DND-41 (cell line): ENCODE measurements at regions not wholly inside any gene's neighbourhood (a gene's known extent, or its start where the extent isn't known, plus 50 kb on each side); places are given as distances from the start of the nearest gene placed in this dataset.

Source experiments
- ATAC-seq: fragments of 200-7000 bp; cut with Tn5 transposase; 3 replicates; pipeline ENCODE4 v1.9.1; 2021; ENCODE audit warnings: low read depth; ENCODE audit not compliant: insufficient read depth
- DNase-seq: peaks from one replicate; pipeline ENCODE4 v3.0.0-alpha.2; 2020
- H2AFZ ChIP-seq: 2 replicates; pipeline ENCODE4 v1.6.0; 2012; ENCODE audit warnings: low read depth, low read length
- H3K27ac ChIP-seq: 2 replicates; pipeline ENCODE4 v1.5.1; 2012; ENCODE audit warnings: low read length, inconsistent platforms
- H3K27me3 ChIP-seq: fragments of 200-600 bp; sonication (generic); 2 replicates; pipeline ENCODE4 v1.6.0; 2012; ENCODE audit warnings: low read length, mild to moderate bottlenecking, inconsistent platforms; ENCODE audit not compliant: insufficient read depth, poor library complexity
- H3K36me3 ChIP-seq: 2 replicates; pipeline ENCODE4 v1.5.1; 2012; ENCODE audit warnings: low read length, inconsistent platforms; ENCODE audit not compliant: insufficient read depth
- H3K4me1 ChIP-seq: 2 replicates; pipeline ENCODE4 v1.5.1; 2012; ENCODE audit warnings: mild to moderate bottlenecking, low read length; ENCODE audit not compliant: insufficient read depth
- H3K4me2 ChIP-seq: 2 replicates; pipeline ENCODE4 v1.6.0; 2012; ENCODE audit warnings: mild to moderate bottlenecking, moderate library complexity, low read length, inconsistent platforms; ENCODE audit not compliant: insufficient read depth
- H3K4me3 ChIP-seq, 2 experiments: fragments of 200-600 bp in 1 of 2; shearing (Covaris generic) in 1 of 2; 2 replicates each; pipeline ENCODE4 v1.5.1; 2012 to 2016; ENCODE audit warnings: inconsistent platforms in 2 of 2, low read length in 2 of 2, mild to moderate bottlenecking in 2 of 2, low read depth in 1 of 2, moderate library complexity in 1 of 2
- H3K79me2 ChIP-seq: 2 replicates; pipeline ENCODE4 v1.6.0; 2012; ENCODE audit warnings: low read length, inconsistent platforms; ENCODE audit not compliant: insufficient read depth
- H3K9ac ChIP-seq: 2 replicates; pipeline ENCODE4 v1.6.0; 2012; ENCODE audit warnings: low read depth, mild to moderate bottlenecking, inconsistent platforms, low read length, moderate library complexity
- H3K9me3 ChIP-seq: 2 replicates; pipeline ENCODE4 v1.5.1; 2012; ENCODE audit warnings: low read length, moderate library complexity, mild to moderate bottlenecking, inconsistent platforms; ENCODE audit not compliant: insufficient read depth, severe bottlenecking
- H4K20me1 ChIP-seq: 2 replicates; pipeline ENCODE4 v1.6.0; 2012; ENCODE audit warnings: low read length; ENCODE audit not compliant: insufficient read depth
- EZH2 ChIP-seq: IDR thresholded peaks from 3 replicates; pipeline ENCODE4 v1.6.1; 2012; ENCODE audit warnings: borderline replicate concordance, low read depth, mild to moderate bottlenecking, moderate library complexity, low read length, inconsistent platforms; ENCODE audit not compliant: severe bottlenecking
- TF ChIP-seq, protein P1 (sequence below): IDR thresholded peaks from 2 replicates; pipeline ENCODE4 v1.5.1; 2012; ENCODE audit warnings: borderline replicate concordance, low read length, moderate library complexity, mild to moderate bottlenecking; ENCODE audit not compliant: poor library complexity, severe bottlenecking; ENCODE audit errors: extremely low read depth

DNA sequence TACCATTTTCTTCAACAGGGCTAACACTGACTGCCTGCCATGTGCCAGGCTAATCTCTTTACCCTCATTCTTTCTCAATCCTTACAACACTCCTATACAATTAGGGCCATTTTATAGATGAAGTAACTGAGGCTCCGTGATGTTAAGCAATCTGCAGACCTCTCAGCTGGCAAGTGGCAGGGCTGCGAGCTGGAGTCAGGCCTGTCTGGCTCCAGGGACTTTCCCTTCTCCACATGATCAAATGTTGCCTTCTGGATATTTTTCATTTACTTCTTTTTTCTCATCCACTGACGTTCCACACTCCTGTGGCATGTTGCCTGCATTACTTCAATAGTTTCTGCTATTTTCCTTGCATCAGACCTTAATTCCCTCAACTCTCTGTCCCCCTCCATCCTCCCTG is 55.2 kb upstream of the TAGAP start:
- H3K4me1 ChIP-seq: peaks cover 13% of the 10 kb centered on the region
- no peaks in the 10 kb centered on the region for H3K36me3 ChIP-seq
- no peak for DNase-seq
- H3K4me2 ChIP-seq: no peak overlapping the region
- H4K20me1 ChIP-seq: no peaks in the 10 kb centered on the region
- no peak for ATAC-seq
- no peak overlapping the region for H2AFZ ChIP-seq
- no peak overlapping the region for H3K4me3 ChIP-seq
- no peak for TF ChIP-seq EZH2
- TF ChIP-seq, protein P1, sequence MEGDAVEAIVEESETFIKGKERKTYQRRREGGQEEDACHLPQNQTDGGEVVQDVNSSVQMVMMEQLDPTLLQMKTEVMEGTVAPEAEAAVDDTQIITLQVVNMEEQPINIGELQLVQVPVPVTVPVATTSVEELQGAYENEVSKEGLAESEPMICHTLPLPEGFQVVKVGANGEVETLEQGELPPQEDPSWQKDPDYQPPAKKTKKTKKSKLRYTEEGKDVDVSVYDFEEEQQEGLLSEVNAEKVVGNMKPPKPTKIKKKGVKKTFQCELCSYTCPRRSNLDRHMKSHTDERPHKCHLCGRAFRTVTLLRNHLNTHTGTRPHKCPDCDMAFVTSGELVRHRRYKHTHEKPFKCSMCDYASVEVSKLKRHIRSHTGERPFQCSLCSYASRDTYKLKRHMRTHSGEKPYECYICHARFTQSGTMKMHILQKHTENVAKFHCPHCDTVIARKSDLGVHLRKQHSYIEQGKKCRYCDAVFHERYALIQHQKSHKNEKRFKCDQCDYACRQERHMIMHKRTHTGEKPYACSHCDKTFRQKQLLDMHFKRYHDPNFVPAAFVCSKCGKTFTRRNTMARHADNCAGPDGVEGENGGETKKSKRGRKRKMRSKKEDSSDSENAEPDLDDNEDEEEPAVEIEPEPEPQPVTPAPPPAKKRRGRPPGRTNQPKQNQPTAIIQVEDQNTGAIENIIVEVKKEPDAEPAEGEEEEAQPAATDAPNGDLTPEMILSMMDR: no peak
- H3K9me3 ChIP-seq: no peaks in the 10 kb centered on the region
- no peaks in the 10 kb centered on the region for H3K27me3 ChIP-seq
- no peak overlapping the region for H3K9ac ChIP-seq
- no peak overlapping the region for H3K27ac ChIP-seq
- no peaks in the 10 kb centered on the region for H3K79me2 ChIP-seq

DNA sequence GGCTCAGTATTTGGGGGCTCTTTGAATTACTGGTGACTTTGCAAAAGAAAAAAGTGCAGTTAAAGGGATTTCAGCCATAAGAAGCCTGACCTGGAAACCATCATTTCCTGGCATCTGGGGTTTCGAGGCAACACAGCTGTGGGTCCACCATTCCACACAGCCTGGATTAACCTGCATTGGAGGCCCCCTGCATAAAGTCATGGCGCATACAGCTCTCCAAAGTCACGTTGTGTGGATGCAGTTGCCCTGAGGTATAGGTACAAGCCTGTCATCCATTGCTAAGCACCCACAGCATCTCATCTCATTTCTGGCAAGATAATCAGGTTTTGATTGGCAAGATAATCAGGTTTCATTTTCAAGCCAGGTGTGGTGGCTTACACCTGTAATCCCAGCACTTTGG is 54.5 kb upstream of the TAGAP start:
- no peak overlapping the region for H3K4me3 ChIP-seq
- no peaks in the 10 kb centered on the region for H3K36me3 ChIP-seq
- H3K27ac ChIP-seq: no peak overlapping the region
- H3K9ac ChIP-seq: no peak overlapping the region
- H3K9me3 ChIP-seq: no peaks in the 10 kb centered on the region
- no peaks in the 10 kb centered on the region for H3K27me3 ChIP-seq
- no peak for ATAC-seq
- no peaks in the 10 kb centered on the region for H4K20me1 ChIP-seq
- no peak for TF ChIP-seq EZH2
- TF ChIP-seq, protein P1: no peak
- H3K4me2 ChIP-seq: no peak overlapping the region
- peaks cover 12% of the 10 kb centered on the region for H3K4me1 ChIP-seq
- no peak overlapping the region for H2AFZ ChIP-seq
- no peaks in the 10 kb centered on the region for H3K79me2 ChIP-seq
- peak; percentile 6 for DNase-seq

DNA sequence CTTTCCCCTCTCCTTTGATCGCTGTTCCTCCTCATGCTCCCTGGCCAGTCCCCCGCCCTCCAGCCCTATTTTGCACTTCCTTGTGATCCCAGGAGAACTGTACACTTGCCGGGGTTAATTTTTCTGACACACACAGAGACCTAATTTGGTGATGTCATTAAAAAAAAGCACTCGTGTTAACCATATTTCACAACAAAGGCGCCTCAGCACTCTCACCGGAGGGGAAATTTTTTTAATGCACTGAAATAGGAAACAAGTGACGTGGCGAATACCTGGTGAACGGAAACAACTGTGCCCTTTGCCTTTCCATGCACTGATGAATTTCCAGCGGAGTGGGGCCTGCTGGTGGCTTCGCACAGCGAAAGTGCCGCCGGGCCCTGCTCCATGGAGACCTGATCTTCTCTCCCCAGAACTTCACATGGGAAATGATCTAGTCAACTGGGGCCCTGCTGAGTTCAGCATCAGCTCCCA is 53.9 kb upstream of the TAGAP start:
- DNase-seq: no peak
- H3K4me2 ChIP-seq: no peak overlapping the region
- no peak for ATAC-seq
- no peaks in the 10 kb centered on the region for H3K79me2 ChIP-seq
- H3K9ac ChIP-seq: no peak overlapping the region
- no peak overlapping the region for H3K27ac ChIP-seq
- no peaks in the 10 kb centered on the region for H3K9me3 ChIP-seq
- H3K27me3 ChIP-seq: no peaks in the 10 kb centered on the region
- H3K4me1 ChIP-seq: peaks cover 6% of the 10 kb centered on the region
- no peak overlapping the region for H3K4me3 ChIP-seq
- no peaks in the 10 kb centered on the region for H4K20me1 ChIP-seq
- H3K36me3 ChIP-seq: no peaks in the 10 kb centered on the region
- TF ChIP-seq EZH2: no peak
- TF ChIP-seq, protein P1: no peak
- H2AFZ ChIP-seq: no peak overlapping the region

DNA sequence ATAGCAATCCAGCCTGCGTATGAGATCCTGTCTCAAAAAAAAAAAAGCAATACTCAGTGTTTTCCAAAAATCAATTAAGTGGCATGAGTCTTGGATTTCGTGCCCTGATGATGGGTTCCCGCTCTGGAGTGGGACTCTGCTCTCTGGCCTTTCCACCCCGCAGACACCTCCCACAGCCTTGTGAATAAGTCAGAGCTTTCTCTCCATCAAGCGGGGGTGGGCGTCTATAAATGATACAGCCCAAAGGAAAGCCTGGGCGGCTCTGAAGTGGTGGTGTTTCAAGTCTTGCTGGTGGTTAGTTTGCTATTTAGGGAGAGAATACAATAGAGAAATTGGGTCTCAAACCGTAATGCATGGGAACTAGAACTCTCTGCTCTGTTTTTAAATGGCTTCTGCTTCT is 52.5 kb upstream of the TAGAP start:
- Histone ChIP-seq H3K4me3 (no peak overlapping the region), H3K4me2 (no peak overlapping the region)
- TF ChIP-seq EZH2: no peak
- TF ChIP-seq, protein P1: no peak

More for the DNA sequence above, 52.5 kb upstream of the TAGAP start:
- H3K9me3 ChIP-seq: no peaks in the 10 kb centered on the region
- H3K9ac ChIP-seq: no peak overlapping the region
- ATAC-seq (no peak), DNase-seq (no peak)
- H3K4me1 ChIP-seq: peaks cover 3% of the 10 kb centered on the region; the same call in 1 of the 2 replicates
- H3K27ac ChIP-seq: no peak overlapping the region
- H3K36me3 ChIP-seq: no peaks in the 10 kb centered on the region
- H2AFZ ChIP-seq: no peak overlapping the region
- H4K20me1 ChIP-seq: no peaks in the 10 kb centered on the region
- H3K27me3 ChIP-seq: no peaks in the 10 kb centered on the region
- H3K79me2 ChIP-seq: no peaks in the 10 kb centered on the region
